ENCODE measurements at regions not wholly inside any gene's neighbourhood (a gene's known extent, or its start where the extent isn't known, plus 50 kb on each side); places are given as distances from the start of the nearest gene placed in this dataset.

GRCh38 chr14:83825843-83826242, 1704.1 kb upstream of the FLRT2 start:
- TF ChIP-seq POLR2AphosphoS5 (IDR thresholded peaks at IDR 0.05) (no peak), CTCF (IDR thresholded peaks at IDR 0.05) (no peak)
